Dermis blood vessel endothelial cell (primary cell): ENCODE measurements at regions not wholly inside any gene's neighbourhood (a gene's known extent, or its start where the extent isn't known, plus 50 kb on each side); places are given as distances from the start of the nearest gene placed in this dataset.
"Not testable (repeated sequence)": the region's sequence is repeated elsewhere in the genome, so short reads cannot be mapped to it uniquely, and the experiment has no call there.

ENCODE experiments used
- DNase-seq: peaks from one replicate; pipeline ENCODE4 v3.0.0; 2010

DNA sequence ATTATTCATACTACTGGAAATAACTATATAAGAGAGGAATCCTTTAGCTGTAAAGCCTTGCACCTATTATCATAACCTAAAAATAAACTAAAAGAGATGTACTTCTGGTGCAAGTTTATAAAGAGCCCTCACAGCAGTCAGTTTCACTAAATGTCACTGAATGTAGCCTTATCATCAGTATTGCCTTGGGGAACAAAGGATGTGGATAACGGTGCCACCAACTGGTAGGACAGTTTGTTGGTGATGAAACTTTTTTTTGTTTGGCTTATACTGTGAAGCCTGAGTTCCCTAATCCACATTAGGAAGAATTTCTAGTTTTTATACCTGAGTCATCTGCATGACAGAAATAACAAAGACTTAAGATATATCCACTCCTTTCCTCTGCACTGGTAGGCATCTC, 117.9 kb upstream of the COL1A2 start:
- peak; percentile 58 for DNase-seq

DNA sequence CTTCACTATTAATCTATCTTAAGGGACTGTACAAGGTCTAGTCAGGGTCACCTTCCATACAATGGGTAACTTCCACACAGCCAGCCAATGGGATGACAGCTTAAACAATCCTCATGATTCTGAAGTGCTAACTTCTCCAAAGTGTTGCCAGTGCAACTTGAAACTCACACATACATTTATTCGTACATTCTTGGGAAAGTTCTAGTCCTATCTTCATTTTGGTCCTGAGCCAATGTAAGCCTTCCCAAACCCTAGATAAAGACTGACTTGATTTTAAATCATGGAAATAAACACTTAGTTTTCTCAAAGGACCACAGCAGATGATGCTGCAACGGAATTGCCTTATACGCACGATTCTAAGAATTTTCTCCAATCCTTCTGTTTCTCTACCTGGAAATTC, 117.5 kb upstream of the COL1A2 start:
- no peak for DNase-seq

DNA sequence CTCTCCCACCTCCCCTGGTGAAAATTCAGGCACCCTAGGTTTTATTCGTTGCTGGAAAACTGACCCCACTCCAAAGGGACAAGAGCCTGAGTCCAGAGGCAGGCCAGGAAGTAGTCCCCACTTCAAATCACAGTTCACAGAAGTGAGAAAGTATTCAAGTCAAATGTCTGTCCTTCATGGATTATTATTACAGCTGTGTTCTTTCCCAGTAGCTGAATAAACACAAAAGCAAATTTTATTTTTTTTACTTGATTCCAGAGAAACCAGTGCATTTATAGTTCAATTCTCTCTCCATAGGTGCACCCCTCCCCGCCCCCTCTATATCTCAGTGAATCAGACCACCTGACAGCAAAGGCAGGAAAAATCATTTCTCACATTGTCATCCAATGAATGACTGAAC, 113.8 kb upstream of the COL1A2 start:
- no peak for DNase-seq

DNA sequence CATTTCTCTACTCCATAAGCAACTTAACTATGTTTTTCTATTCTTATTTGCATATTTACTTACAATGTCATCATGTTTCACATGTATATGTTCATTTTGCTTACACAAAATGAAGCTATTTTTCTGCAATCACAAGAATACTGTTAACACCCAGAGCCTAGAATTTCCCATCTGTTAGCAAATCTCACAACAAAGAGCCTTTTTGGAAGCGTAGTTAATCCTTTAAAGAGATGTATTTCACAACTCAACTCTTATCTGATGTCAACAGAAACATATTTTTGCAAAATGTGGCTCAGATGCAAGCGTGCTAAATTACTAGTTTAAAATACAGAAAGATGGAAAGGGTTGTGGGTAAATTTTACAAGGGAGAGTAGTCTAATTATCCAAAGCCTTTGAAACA, 110.6 kb upstream of the COL1A2 start:
- DNase-seq: no peak

DNA sequence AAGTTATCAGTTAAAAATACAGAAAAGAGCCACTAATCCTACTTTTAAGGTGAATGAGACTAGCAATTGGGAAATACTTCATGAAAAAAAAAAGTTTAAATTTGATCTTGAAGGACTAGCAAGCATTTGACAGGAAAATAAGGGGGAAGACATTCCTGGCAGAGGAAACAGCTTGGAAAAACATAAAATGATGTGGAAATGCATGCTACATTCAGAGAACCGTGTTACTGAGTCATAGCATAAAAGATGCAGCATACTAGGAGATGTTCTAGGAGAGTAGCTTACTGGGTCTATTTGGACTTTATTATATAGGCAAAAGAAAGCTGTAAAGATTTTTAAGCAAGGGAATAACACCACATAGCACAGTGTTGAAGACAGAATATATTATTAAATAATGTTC, 108.6 kb upstream of the COL1A2 start:
- DNase-seq: peak; percentile 17

DNA sequence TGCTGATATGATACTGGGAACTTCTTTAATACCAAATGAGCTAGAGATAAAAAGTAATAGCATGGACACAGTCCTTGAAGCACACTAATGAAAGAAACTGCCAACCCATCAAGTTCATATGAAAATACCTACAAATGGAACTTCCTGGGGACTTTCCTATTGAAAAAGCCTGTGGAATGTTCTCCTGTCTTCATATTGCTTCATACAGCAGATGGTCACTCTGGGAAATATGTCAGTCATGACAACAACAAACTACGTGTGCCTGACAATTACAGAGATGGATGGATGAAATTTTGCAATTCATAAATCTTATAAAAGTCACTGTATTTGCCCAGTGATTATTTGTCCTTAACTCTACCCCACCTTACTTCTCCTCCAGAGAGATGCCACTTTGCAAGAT, 106.6 kb upstream of the COL1A2 start:
- no peak for DNase-seq

DNA sequence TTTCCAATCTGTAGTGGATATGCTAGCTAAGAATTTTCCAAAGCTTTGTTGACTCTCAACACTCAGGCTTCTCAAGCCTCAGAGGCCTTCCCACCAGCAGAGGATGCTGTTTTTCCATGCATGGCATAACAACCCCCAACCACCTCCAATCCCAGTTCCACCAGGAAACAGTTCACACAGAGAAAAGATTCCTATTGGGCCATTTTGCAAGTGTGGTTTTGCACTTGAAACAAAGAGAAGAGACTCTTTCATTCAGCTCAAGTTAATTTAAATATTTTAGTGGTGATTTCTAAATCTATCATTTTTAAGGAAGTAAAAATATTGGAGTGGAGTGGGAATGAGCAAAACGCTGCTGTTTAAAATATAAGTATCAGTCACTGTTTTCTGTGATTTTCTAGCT, 105.6 kb upstream of the COL1A2 start:
- DNase-seq: peak; percentile 90

DNA sequence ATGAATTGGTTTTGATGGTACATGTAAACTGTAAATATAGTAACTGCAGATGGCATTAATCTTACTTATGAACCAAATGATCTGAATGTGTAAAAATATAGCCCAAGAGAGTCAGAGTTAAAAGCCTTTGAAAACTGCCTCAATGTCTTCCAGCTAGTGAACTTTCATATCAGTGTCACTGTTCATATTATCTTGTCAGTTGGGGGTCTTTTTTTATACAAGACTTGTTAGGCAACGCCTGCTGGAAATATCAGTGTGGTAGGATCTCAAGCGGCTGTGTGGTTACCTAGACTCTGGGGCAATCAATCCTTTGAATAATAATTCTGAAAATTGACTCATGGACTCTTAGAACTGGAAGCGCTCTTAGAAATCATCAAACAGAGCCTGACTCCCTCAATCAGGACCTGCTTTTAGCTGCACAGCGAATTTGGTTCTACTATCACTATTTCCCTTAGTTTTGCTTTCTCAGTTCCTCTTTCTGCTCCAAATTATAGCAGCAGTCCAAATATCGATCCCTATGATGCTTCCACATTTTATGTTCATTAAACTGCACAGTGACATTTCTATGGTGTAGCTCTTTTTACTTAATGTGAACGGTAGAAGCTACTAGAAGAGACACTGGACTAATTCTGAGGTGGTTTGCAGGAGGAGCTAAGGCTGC, 100.1 kb upstream of the COL1A2 start:
- no peak for DNase-seq

DNA sequence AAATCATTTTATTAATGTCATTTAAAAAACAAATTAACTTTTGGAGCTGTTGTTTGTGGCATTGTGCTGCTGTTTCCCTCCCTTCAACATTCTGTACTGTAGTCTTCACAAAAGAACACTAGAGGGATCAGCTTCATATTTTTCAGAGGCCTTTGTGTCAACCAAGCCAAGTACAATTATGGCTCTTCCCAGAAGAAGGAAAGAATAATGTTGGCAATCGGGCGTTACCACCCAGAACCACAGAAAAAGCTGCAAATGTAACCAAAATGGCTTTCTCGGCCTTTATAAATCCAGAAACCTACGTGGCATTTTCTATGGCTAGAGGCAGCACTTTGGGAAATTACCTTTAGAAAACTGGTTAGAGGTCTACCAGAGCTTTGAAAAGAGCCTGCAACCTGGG, 98.8 kb upstream of the COL1A2 start:
- peak; percentile 61 for DNase-seq

DNA sequence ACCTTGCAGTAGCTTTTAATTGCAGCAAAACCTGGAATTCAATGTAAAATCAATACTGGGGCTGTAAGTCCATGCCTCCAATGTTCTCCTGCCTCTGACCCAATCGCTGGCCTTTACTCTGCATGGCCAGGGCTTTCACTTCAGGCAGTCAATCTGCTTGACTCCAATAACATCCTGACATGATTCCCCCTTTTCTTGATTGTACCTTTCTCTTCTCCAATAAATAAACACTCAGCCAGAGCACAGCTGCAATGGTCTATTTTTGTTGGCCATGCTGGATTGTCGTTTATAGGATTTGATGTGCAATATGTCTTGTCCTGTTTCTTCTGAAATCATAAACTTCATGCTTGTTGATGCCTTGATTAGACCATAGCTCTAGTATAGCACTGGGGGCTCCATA, 97.8 kb upstream of the COL1A2 start:
- DNase-seq: no peak

DNA sequence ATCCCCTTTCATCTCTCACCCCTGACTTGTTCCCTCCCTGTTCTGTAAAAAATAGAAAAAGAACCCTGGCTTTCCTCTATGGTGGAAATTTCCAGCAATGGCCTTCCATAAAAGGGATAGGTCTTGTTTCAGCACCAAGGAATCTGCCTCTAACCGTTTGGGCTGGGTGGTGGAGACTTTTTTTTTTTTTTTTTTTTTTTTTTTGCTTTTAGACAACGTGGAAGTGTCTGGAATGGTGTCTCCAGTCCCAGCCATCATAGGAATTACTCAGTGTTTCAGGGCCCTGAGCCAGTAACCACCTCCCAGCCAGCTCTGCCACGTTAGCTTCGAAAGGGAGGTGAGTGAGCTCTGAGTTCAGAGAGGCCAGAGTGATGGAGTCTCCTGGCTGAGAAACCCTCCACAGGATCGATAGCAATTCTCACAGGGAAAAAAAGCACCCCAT, 97.3 kb upstream of the COL1A2 start:
- no peak for DNase-seq

DNA sequence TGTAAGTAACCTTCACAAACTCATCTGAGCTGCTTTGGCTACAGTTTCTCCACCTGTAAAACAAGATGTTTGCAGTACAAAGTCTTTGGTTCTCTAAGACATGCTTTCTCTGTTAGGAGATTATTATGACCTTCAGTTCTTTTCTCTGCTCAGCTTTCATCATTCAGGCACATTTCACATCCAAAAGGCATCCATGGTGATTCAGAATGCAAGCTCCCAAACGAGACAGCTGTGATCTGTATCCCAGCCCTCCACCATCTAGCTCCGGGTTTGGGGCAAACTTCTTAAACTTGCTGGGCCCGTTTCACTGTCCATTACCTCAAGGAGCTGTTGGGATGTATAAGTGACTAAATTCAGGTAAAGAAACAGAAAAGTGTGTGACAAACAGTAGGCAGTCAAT, 95.8 kb upstream of the COL1A2 start:
- DNase-seq: no peak

DNA sequence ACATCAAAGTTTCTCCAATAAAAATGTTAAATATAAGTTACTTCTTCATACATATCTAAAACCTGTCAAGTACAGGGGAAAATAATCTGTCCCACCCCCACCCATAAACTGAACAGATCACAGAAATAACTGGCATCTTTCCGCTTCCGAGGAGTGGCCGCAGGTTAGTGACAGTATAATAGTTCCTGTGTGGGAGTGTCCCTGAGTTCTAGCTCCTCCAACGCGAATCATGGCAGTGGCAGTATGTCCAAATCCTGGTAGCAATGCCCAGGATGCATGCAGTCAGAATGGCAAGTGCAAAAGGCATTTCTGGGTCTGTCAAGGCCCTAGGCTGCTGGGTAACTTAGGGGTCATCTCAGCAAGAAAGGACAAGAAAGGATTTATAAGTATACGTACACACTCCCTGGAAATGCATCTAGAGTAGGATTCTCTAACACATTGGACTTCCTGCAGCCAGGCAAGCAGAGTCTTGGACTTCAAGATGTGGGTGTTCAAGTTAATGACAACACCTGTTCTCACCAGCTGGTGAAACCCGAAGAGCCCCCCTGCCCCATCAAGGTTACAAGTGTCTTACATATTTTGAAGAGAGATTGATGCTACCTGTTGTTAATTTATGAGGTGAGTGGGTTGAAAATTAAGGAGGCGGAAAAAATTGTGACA, 94.4 kb upstream of the COL1A2 start:
- no peak for DNase-seq

DNA sequence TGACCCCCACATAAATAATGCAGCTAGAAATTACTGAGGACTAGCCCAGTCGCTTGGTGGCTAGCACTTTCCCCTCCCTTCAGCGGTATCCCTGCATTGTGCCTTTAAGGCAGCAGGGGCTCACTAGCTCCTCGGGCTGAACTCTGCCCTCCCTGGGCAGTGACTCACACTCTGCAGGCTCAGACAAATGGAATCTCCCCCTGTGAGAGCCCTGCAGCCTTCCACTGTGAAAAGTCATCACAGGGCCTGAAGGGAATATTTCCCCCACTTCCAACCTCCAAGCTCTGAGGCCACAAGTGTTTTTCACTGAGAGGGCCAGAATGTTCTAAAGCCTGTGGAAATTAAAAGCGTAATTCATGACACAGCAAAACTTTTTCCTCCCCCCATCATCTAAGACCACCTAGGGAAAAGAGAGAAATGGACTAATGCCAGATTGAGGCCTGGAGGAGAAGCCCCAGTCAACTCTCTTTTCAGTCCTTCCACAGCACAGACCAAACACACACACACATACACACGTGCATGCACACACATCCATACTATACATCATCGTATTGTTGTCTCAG, 93.6 kb upstream of the COL1A2 start:
- peak; percentile 84 for DNase-seq

DNA sequence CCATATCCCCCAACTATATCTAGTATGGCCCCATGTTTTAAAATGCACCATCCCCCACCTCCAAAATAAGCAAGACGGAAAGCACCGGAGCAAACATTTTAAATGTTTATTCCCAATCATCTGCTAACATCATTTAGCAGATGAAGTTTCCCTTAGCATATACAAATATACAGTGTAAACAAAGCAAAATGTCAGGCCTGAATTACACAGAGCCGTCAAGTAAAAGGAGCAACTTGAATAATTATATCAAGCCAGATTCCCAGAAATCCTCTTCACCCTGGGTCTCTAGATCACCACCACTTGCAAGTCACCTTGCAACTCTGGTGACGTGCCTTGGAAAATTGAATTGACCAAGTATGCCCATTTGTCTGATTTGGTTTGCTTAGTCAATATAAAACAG, 91.6 kb upstream of the COL1A2 start:
- DNase-seq: no peak

DNA sequence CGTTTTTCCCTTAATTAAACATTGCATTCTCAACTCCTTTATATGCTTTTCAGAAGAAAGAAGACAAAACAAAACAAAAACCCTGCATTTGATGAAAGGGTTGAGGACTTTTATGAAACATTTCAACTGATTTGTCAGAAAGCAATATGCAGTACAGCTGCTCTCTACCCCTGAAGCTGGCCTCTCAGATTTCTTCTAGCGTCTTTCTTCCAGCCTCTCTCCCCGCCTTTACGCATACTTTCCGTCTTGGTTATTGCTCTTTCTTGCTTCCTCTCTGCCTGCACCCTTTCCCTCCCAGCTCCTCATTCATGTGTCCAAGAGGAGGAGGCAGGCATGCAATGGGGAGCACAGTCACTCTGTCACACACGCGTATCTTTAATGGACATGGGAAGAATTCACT, 91.0 kb upstream of the COL1A2 start:
- no peak for DNase-seq

DNA sequence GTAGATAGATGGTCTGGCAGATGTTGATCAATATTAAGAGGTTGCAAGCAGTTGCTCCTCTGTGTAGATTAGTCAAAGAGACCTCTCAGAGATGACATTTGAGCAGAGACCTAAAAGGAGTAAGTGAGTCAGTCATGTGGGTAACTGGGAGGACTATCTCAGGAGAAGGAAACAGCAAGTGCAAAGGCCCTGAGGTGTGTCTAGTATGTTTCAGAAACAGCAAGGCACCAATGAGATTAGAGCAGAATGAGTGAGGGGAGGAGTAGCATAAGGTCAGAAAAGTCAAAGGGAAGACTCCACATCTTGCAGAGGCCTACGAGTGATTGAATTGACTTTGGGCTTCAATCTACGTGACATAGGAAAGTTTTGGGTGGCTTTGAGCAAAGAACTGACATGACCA, 89.8 kb upstream of the COL1A2 start:
- no peak for DNase-seq

DNA sequence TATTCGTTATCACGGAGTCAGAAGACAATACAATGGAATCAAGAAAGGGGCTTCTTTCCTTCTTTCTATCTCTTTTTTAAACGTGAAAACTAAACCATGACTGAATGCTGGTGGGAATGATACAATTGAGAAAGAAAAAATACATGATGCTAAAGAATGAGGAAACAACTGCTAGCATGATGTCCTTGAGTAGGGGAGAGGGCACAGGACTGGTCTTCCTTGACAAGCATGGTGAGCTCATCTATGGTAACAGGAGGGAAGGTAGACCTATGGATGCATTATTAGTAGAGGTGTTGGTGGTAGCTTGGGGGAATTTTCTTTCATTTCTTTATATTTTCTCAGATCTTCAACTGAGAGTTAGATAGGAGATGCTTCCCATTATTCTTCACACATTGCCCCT, 88.9 kb upstream of the COL1A2 start:
- DNase-seq: no peak

DNA sequence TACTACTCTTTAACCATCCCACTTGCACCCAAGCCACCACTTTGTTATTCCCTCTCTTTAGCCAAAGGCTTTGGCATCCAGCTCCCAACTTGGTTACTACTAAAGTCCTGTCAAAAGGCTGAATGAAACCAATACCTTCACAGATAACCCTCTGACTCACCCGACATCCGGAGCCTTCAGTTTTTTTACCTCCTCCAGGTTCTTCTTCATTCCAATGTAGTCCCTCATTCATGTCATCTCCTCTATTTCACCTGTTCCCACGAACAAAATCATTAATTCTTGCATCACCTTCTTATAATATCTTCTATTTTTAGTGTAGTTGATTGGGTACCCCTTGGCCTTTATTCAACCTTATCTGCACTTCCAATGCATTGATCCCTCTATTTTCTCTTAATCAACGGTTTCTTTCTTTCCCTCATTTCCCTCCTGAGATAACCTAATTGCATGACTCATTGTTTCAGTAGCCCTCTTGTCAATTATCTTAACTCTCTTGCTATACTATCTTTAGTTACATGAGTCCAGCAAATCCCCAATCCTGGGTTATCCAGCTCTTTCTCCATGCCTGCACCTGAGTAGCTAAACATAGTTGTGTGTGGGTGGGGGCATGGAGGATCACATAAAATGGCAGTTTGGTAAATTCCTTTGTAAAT, 87.2 kb upstream of the COL1A2 start:
- no peak for DNase-seq

DNA sequence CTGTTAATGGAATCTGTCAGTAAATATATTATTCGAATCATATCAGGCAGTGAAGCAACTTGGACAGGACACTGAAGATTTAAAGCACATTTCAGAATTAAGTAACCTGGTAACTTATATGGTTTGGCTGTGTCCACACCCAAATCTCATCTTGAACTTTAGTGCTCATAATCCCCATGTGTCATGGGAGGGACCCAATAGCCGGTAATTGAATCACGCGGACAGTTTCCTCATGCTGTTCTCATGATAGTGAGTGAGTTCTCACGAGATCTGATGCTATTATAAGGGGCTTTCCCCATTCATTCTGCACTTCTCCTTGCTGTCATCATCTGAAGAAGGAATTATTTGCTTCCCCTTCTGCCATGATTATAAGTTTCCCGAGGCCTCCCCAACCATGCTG, 83.2 kb upstream of the COL1A2 start:
- no peak for DNase-seq

DNA sequence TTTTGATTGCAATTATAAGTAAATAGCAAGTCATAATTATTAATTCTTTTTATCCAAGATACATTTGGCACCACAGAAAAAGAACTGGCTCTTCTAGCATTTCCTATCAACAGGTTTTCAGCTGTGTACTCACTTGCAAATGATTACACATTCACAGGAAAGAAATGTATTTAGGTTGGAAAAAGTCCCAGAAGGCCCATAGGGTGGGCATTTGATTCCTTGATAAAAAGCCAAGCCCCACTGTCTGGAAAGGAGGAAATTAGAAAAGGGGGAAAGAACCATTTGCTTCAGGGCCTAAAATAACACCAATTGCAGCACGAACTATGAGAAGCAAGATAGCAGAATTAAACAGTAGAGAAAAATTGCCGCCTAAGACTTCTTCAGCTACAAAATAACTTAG, 80.8 kb upstream of the COL1A2 start:
- DNase-seq: peak; percentile 72

DNA sequence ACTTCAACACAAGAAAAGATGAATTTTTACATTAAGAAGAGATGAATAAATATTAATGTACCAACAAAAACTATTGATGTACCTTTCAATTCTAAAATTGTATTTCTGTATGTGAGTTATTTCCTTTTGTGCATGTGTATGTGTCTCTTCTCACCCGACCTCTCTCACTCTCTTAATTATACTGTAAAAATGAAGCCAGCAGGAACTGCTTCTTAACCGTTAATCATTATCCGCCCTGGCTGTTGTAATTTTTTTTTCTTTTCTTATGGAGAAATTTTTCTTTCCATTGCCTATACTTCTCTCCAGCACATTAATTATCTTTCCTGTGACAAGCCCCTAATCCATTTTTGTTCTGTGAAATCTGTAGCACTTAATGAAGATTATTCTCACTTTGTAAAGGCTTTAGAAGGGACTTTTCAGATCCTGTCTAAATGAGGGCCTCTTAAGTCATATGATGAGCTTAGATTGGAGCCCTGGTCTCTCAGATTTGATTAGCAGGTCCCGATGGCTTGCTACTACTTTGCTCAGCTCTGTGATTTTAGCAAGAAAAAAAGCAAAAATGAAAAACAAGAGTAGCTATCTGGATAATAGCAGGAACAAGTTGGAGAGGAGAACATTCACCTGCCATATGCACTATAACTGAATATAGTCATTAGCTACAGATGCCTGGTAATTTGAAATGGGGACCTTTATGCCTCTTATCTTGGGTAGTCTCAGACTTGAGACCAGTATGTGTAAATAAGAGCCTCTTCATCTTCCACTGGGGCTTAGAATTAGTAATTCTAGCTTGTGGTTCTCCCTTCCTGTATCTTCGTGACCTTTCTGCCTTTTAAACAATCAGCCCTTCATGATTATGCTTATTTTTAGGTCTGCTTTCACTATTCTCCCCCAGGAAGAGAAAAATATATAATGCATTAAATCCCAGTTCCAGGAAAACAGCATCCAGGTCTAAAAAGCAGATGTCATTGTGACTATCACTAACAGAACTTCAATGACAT, 80.0 kb upstream of the COL1A2 start:
- DNase-seq: peak; percentile 21

DNA sequence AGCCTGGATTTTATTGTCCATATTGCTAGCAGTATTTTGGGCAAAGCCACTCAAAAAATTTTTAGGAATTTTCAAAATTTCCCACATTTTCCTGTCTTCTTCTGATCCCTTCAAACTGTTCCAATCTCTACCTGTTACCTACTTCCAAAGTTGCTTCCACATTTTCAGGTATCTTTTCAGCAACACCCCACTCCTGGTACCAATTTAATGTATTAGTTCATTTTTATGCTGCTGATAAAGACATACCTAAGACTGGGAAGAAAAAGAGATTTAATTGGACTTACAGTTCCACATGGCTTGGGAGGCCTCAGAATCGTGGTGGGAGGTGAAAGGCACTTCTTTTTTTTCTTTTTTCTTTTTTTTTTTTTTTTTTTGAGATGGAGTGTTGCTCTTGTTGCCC, 73.6 kb upstream of the COL1A2 start:
- not testable (repeated sequence) for DNase-seq
